WERI-Rb-1 (cell line): ENCODE measurements at regions not wholly inside any gene's neighbourhood (a gene's known extent, or its start where the extent isn't known, plus 50 kb on each side); places are given as distances from the start of the nearest gene placed in this dataset.

ENCODE experiments used
- DNase-seq: peaks from one replicate; pipeline ENCODE4 v3.0.0-alpha.2; 2020
- H3K27ac ChIP-seq: fragments of 250-450 bp; sonication (Bioruptor Pico); 2 replicates; pipeline ENCODE4 v1.5.1; 2020; ENCODE audit warnings: mild to moderate bottlenecking, moderate library complexity
- H3K27me3 ChIP-seq: fragments of 250-450 bp; sonication (Bioruptor Pico); 2 replicates; pipeline ENCODE4 v1.5.1; 2021; ENCODE audit warnings: mild to moderate bottlenecking, low read depth, moderate library complexity; ENCODE audit not compliant: insufficient read depth, severe bottlenecking
- H3K36me3 ChIP-seq: fragments of 250-450 bp; sonication (Bioruptor Pico); 2 replicates; pipeline ENCODE4 v1.5.1; 2020; ENCODE audit warnings: mild to moderate bottlenecking, moderate library complexity
- H3K4me3 ChIP-seq: 2 replicates; pipeline ENCODE4 v1.5.1; 2011; ENCODE audit warnings: low read depth, mild to moderate bottlenecking, control low read depth, low read length
- H3K9me3 ChIP-seq: fragments of 250-450 bp; sonication (Bioruptor Pico); 2 replicates; pipeline ENCODE4 v1.5.1; 2021; ENCODE audit warnings: mild to moderate bottlenecking, moderate library complexity; ENCODE audit not compliant: severe bottlenecking
- TF ChIP-seq, protein P1 (sequence below): IDR thresholded peaks from 2 replicates; pipeline ENCODE4 v1.5.1; 2011; ENCODE audit warnings: low read depth, mild to moderate bottlenecking, control low read depth, inconsistent platforms, low read length

DNA sequence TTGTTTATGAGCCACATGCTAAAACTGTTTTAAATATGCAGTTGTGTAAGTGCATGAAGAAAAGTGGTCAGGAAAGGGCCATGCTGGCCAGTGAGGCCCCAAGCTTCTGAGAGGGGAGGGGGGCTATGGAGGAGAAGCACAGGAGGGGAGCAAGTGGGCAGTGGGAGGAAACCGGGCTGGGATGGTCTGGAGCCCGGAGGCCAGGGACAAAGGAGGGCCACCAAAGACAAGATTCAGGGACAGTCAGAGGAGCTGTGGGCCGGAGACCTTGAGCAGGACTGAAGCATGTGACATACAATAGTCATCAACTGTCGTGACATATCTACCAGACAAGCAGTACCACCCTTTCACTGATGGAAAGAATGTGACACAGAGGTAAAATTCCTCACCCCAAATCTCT lies 333.2 kb upstream of the IRX1 start:
- H3K4me3 ChIP-seq, result no peak overlapping the region
- DNase-seq, result no peak
- TF ChIP-seq, protein P1, sequence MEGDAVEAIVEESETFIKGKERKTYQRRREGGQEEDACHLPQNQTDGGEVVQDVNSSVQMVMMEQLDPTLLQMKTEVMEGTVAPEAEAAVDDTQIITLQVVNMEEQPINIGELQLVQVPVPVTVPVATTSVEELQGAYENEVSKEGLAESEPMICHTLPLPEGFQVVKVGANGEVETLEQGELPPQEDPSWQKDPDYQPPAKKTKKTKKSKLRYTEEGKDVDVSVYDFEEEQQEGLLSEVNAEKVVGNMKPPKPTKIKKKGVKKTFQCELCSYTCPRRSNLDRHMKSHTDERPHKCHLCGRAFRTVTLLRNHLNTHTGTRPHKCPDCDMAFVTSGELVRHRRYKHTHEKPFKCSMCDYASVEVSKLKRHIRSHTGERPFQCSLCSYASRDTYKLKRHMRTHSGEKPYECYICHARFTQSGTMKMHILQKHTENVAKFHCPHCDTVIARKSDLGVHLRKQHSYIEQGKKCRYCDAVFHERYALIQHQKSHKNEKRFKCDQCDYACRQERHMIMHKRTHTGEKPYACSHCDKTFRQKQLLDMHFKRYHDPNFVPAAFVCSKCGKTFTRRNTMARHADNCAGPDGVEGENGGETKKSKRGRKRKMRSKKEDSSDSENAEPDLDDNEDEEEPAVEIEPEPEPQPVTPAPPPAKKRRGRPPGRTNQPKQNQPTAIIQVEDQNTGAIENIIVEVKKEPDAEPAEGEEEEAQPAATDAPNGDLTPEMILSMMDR, result no peak
- peaks cover 98% of the 10 kb centered on the region for H3K27me3 ChIP-seq
- no peaks in the 10 kb centered on the region for H3K9me3 ChIP-seq
- H3K27ac ChIP-seq, result no peak overlapping the region
- no peaks in the 10 kb centered on the region for H3K36me3 ChIP-seq

DNA sequence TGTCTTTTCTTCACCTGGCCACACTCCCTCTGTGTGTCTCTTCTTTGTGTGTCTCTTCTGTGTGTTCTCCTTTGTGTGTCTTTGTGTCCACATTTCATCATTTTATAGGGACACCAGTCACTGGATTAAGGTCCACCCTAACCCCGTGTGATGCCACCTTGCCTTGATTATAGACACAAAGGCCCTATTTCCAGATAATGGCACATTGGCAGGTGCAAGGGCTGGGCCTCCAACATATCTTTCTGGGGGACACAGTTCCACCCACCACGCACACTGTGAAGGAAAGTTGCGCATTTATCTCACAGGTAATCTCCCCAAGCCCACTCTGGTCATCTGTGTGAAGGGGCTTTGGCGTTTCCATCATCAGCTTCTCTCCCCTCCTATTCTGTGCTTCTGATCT lies 334.6 kb upstream of the IRX1 start:
- TF ChIP-seq, protein P1, result no peak
- Histone ChIP-seq H3K36me3 (no peaks in the 10 kb centered on the region), H3K9me3 (no peaks in the 10 kb centered on the region), H3K27ac (no peak overlapping the region), H3K27me3 (peaks cover 88% of the 10 kb centered on the region), H3K4me3 (no peak overlapping the region)
- no peak for DNase-seq

DNA sequence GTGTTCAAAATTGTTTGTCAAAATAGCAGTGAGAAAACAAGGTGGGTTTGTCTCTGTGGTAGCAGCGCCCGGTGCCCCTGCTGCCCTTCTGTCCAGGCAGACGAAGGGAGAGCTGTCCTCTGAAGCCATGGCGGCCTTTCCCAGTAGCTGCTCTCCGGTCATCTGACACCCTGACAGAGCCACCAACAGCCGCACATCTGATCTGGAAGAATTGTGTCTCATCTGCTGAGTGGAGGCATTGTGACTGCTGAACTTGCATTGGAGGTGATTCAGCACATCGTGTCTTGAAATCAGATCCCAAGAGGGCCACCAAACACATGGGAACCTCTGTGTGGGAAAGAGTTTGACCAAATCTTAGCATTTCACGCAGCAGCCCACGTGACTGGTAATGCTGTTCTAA lies 337.6 kb upstream of the IRX1 start:
- H3K36me3 ChIP-seq, result no peaks in the 10 kb centered on the region

DNA sequence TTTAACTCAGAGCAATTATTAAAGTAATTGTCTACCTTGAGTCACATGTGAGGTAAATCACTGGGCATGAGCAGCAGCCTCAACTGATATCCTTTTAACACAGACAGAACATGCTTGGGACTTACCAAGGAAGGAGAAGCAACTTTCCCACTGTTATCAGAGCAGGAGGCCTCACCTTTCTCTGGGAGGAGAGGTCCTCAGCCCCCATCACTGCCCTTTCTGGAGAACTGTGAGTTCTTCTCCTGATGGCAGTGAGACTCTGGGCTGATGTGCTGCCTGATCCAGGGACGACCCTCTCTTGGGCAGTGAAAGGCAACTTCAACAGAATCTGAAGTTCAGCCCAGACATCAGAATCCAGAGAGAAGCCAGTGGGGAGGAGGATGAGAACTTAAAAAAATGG lies 343.4 kb upstream of the IRX1 start:
- no peak for DNase-seq
- no peak overlapping the region for H3K4me3 ChIP-seq
- H3K9me3 ChIP-seq, result no peaks in the 10 kb centered on the region
- H3K36me3 ChIP-seq, result no peaks in the 10 kb centered on the region
- TF ChIP-seq, protein P1, result no peak
- H3K27ac ChIP-seq, result no peak overlapping the region
- peaks cover 65% of the 10 kb centered on the region for H3K27me3 ChIP-seq

More for the DNA sequence above, 337.6 kb upstream of the IRX1 start:
- TF ChIP-seq, protein P1, result no peak
- H3K27me3 ChIP-seq, result peaks cover 85% of the 10 kb centered on the region
- no peak for DNase-seq
- H3K27ac ChIP-seq, result no peak overlapping the region
- H3K9me3 ChIP-seq, result no peaks in the 10 kb centered on the region
- H3K4me3 ChIP-seq, result no peak overlapping the region

DNA sequence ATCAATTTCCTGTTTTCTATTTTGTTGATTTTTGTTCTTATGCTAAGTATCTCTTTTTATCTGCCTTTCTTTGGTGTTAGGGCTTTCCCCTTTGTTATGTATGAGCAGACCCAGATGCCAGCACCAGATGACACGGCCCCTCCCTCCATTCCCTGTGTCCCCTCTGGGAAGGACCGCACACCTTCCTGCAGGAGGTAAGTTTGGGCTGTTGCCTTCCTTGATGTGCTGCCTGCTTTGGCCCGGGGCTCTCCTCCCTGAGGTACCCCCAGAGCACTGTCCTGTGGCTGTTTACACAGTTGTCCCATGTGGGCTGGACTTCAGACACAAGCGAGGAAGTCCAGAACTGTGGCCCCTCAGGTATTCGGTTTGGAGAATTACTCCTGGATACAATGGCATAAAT lies 343.8 kb upstream of the IRX1 start:
- Histone ChIP-seq H3K27ac (no peak overlapping the region), H3K4me3 (no peak overlapping the region), H3K27me3 (peaks cover 68% of the 10 kb centered on the region), H3K36me3 (no peaks in the 10 kb centered on the region), H3K9me3 (no peaks in the 10 kb centered on the region)
- DNase-seq, result no peak
- TF ChIP-seq, protein P1, result no peak

DNA sequence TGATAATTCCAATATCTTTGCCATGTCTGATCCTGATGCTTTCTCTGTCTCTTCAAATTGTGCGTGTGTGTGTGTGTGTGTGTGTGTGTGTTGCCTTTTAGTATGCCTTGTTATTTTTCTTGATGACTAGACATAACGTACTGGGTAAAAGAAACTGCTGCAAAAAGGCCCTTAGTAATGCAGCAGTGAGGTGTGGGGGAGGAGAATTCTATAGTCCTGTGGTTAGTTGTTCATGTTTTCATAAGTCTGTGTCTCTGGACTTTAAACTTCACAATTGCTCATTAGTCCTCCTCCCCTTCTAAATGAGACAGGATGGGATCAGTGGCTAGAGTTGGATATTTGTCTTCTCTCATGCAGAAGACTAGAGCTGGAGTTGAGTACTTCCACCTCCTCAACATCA lies 346.2 kb upstream of the IRX1 start:
- Histone ChIP-seq H3K27me3 (peaks cover 73% of the 10 kb centered on the region), H3K9me3 (no peaks in the 10 kb centered on the region)
- TF ChIP-seq, protein P1, result no peak

More for the DNA sequence above, 346.2 kb upstream of the IRX1 start:
- no peak overlapping the region for H3K4me3 ChIP-seq
- no peak for DNase-seq
- no peak overlapping the region for H3K27ac ChIP-seq
- H3K36me3 ChIP-seq, result no peaks in the 10 kb centered on the region
